ENCODE measurements at regions not wholly inside any gene's neighbourhood (a gene's known extent, or its start where the extent isn't known, plus 50 kb on each side); places are given as distances from the start of the nearest gene placed in this dataset.

GRCh38 chr1:172863031-172863430 is 187.7 kb downstream of the TNFSF18 start:
- no peak for TF ChIP-seq POLR2AphosphoS5 (IDR thresholded peaks at IDR 0.05; ENCODE audit: borderline replicate concordance, low read depth, low read length)
- TF ChIP-seq EZH2 (IDR thresholded peaks at IDR 0.05) = no peak

Data from SK-N-MC (cell line).